ENCODE measurements at regions not wholly inside any gene's neighbourhood (a gene's known extent, or its start where the extent isn't known, plus 50 kb on each side); places are given as distances from the start of the nearest gene placed in this dataset.

DNA sequence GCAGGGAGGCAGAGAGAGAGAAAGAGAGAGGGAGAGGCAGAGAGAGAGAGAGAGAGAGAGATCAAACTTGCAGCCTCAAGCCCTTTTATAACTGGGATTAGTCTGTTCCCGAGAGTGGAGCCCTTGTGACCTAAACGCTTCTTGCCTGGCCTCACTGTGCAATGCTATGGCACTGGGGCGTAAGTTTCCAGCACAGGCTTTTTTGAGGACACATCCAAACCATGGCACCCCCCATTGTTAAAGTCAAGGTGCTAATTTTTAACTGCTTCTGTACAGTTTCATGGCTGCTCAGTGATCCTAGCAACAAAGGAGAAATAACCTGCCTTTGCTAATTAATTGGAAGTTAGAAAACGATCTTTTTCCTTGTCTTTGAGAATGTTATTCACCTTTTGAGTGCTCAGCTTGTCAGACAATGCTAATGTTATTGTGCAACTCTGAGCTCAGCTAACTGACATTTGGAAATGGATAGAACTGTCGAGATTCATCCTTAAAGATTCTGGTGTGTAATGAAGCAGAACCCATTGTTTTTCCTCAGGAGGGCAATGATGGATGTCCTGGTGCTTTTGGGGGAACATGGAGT is 268.4 kb downstream of the GLRX3 start:
- H3K4me1 Mint-ChIP-seq = no peaks in the 10 kb centered on the region
- H3K36me3 Mint-ChIP-seq = peaks cover 1% of the 10 kb centered on the region
- H3K27ac Mint-ChIP-seq = no peak overlapping the region

GRCh38 chr10:130407052-130407451 is 270.9 kb downstream of the GLRX3 start:
- Mint-ChIP-seq H3K9me3 (peaks cover 4 to 9% (median 5%) of the 10 kb centered on the region in 3 donors), H3K27me3 (no peaks in the 10 kb centered on the region), H3K4me3 (no peak overlapping the region), H3K36me3 (peaks cover 3% of the 10 kb centered on the region), H3K27ac (no peak overlapping the region), H3K4me1 (peaks cover 0 to 1% (median 0%) of the 10 kb centered on the region in 3 donors)

More for the DNA sequence above, 268.4 kb downstream of the GLRX3 start:
- Mint-ChIP-seq H3K27me3 (no peaks in the 10 kb centered on the region), H3K4me3 (no peak overlapping the region), H3K9me3 (peaks cover 4 to 9% (median 7%) of the 10 kb centered on the region in 3 donors)

DNA sequence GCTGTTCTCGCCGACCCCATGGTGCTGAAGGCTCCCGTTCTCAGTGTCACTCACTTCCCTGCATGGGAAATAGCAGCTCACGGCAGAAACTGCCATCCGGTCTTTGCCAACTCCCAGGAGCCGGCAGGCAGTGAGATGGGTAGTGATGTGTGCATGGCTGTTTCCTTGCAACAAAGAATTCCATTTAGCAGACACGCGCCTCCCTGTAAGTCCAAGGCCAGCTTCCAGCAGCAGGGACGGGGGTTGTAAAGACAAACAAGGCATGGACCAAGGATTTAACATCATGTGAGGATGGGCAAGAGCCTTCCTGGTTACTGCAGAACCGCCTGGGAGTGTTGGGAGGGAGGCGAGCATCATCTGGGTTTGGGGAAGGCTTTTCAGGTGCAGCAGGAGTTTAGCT is 273.1 kb downstream of the GLRX3 start:
- Mint-ChIP-seq H3K27ac (no peak overlapping the region), H3K4me1 (peaks cover 0 to 1% (median 0%) of the 10 kb centered on the region in 3 donors), H3K27me3 (no peaks in the 10 kb centered on the region), H3K4me3 (no peak overlapping the region), H3K36me3 (peaks cover 2% of the 10 kb centered on the region), H3K9me3 (peaks cover 4 to 9% (median 5%) of the 10 kb centered on the region in 3 donors)

DNA sequence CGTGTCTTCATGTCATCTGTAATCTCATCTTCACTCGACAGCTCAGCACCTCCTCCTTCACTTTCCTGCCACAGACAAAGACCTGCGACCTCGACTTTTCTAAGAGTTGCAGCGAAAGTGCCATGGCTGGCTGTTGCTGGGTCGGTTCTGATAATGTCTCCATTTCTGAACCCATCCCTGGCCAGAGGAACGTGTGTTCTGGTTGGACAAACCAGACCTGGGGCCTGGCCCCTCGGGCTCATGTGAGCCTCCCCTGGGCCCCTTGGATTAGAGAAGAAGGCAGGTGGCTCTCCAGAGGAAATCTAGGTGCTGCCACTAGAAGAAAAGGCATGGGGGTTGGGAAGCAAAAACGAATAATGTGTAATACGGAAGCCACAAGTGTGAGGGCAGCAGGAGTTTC is 273.7 kb downstream of the GLRX3 start:
- Mint-ChIP-seq H3K9me3 (peaks cover 4 to 9% (median 5%) of the 10 kb centered on the region in 3 donors), H3K27me3 (no peaks in the 10 kb centered on the region), H3K4me1 (peaks cover 0 to 1% (median 0%) of the 10 kb centered on the region in 3 donors), H3K36me3 (peaks cover 2% of the 10 kb centered on the region), H3K27ac (no peak overlapping the region), H3K4me3 (no peak overlapping the region)

DNA sequence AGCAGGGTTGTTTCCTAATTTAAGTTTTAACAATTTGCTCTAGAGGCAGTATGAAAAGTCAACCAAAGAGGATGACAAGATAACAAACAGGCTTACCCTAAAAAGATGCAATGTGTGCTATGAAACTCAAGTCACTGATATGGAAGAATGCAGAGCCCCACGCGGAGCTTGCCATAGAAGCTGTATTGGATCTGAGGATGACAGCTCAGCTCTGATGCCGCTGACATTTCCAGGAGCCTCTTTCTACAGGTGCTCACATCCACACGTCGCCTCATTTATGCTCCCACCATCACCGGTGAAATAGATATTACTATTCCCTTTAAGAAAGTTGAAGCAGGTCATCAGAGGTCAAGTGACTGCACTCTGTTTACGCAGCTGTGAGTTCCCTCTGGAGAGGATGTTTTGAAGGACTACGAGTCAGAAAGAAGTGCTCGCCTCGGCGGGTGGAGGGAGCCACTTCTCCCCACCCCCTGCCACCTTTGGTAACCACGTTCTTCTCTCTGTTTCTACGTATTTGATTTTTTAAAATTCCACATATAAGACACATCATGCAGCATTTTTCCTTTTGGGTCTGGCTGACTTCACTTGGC is 275.4 kb downstream of the GLRX3 start:
- H3K27me3 Mint-ChIP-seq = no peaks in the 10 kb centered on the region

GRCh38 chr10:130412317-130412716 is 276.1 kb downstream of the GLRX3 start:
- peaks cover 0 to 1% (median 0%) of the 10 kb centered on the region in 3 donors for H3K4me1 Mint-ChIP-seq
- no peak overlapping the region for H3K4me3 Mint-ChIP-seq
- no peak overlapping the region for H3K27ac Mint-ChIP-seq
- no peaks in the 10 kb centered on the region for H3K27me3 Mint-ChIP-seq
- peaks cover 2% of the 10 kb centered on the region for H3K36me3 Mint-ChIP-seq
- peaks cover 5 to 9% (median 8%) of the 10 kb centered on the region in 3 donors for H3K9me3 Mint-ChIP-seq

More for the DNA sequence above, 275.4 kb downstream of the GLRX3 start:
- Mint-ChIP-seq H3K4me1 (peaks cover 0 to 1% (median 0%) of the 10 kb centered on the region in 3 donors), H3K36me3 (peaks cover 2% of the 10 kb centered on the region), H3K4me3 (no peak overlapping the region), H3K9me3 (peaks cover 5 to 9% (median 7%) of the 10 kb centered on the region in 3 donors), H3K27ac (no peak overlapping the region)

- Mint-ChIP-seq H3K4me3 (no peak overlapping the region), H3K27me3 (peaks cover 1% of the 10 kb centered on the region), H3K4me1 (no peaks in the 10 kb centered on the region), H3K27ac (no peak overlapping the region), H3K36me3 (no peaks in the 10 kb centered on the region), H3K9me3 (peaks cover 0 to 14% (median under 1%) of the 10 kb centered on the region in 3 donors)
These were observed 280.4 kb downstream of the GLRX3 start for GRCh38 chr10:130416334-130417150.

- Mint-ChIP-seq H3K27ac (no peak overlapping the region), H3K4me3 (no peak overlapping the region), H3K4me1 (no peaks in the 10 kb centered on the region), H3K9me3 (peaks cover 0 to 18% (median 5%) of the 10 kb centered on the region in 3 donors), H3K36me3 (no peaks in the 10 kb centered on the region), H3K27me3 (peaks cover 1% of the 10 kb centered on the region)
These were observed 282.5 kb downstream of the GLRX3 start for GRCh38 chr10:130418731-130419130.

- no peak overlapping the region for H3K27ac Mint-ChIP-seq
- no peak overlapping the region for H3K4me3 Mint-ChIP-seq
- H3K9me3 Mint-ChIP-seq = peaks cover 0 to 16% (median 7%) of the 10 kb centered on the region in 3 donors
- H3K4me1 Mint-ChIP-seq = no peaks in the 10 kb centered on the region
- no peaks in the 10 kb centered on the region for H3K36me3 Mint-ChIP-seq
- peaks cover 1% of the 10 kb centered on the region for H3K27me3 Mint-ChIP-seq
These were observed 285.7 kb downstream of the GLRX3 start for GRCh38 chr10:130421909-130422308.

DNA sequence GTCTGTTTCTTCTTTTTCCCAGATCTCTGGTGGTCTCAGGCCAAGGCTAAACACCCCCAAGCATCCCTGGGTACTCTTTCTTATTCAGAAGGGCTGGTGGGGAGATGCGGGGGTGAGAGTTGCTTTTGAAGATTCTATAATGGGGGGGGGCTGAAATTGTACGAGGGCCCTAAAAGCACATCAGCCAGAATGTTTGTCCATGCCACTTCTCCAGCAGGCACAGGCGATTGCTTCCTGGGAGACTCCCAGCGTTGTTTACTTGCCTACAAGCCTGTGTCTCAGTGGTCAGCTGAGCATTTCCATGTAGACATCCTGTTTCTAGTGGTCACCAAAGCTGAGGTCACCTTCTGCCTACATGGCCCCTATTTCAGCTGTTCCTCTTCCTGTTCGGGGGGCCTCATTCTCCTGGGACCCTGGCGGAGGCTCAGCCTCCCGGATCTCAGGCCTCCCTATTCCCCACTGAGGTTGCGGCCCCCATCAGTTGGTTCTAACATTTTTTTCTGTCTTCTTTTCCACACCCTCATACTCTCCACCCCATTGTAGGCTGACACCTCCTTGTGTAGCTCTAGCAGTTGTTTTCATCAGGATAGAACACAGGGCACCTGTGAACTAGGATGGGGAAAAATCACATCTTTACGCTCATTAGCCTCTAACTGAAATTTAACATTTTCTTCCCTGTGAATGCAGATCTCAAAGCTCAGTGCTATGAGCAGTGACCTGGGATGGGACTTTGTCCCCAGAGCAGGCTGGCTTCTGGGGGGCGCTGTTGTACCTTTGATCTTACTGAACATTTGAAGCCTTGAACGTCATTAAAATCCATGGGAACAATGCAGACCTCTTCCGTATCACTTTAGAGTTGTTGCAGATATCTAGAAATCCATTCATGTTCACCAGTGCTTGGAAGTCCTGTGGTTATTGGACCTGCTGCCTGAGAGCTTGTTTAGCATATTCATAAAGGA is 286.5 kb downstream of the GLRX3 start:
- Mint-ChIP-seq H3K9me3 (peaks cover 0 to 12% (median 7%) of the 10 kb centered on the region in 3 donors), H3K4me1 (no peaks in the 10 kb centered on the region), H3K36me3 (no peaks in the 10 kb centered on the region)

GRCh38 chr10:130423455-130424305 is 287.5 kb downstream of the GLRX3 start:
- Mint-ChIP-seq H3K4me3 (no peak overlapping the region), H3K36me3 (no peaks in the 10 kb centered on the region), H3K9me3 (peaks cover 0 to 12% (median 7%) of the 10 kb centered on the region in 3 donors), H3K27ac (no peak overlapping the region), H3K27me3 (no peaks in the 10 kb centered on the region), H3K4me1 (no peaks in the 10 kb centered on the region)

More for the DNA sequence above, 286.5 kb downstream of the GLRX3 start:
- H3K27me3 Mint-ChIP-seq = peaks cover 1% of the 10 kb centered on the region
- H3K4me3 Mint-ChIP-seq = no peak overlapping the region
- no peak overlapping the region for H3K27ac Mint-ChIP-seq

GRCh38 chr10:130424418-130424817 is 288.2 kb downstream of the GLRX3 start:
- no peaks in the 10 kb centered on the region for H3K4me1 Mint-ChIP-seq
- H3K4me3 Mint-ChIP-seq = no peak overlapping the region
- H3K9me3 Mint-ChIP-seq = peaks cover 0 to 12% (median 7%) of the 10 kb centered on the region in 3 donors
- H3K36me3 Mint-ChIP-seq = no peaks in the 10 kb centered on the region
- no peaks in the 10 kb centered on the region for H3K27me3 Mint-ChIP-seq
- H3K27ac Mint-ChIP-seq = no peak overlapping the region

DNA sequence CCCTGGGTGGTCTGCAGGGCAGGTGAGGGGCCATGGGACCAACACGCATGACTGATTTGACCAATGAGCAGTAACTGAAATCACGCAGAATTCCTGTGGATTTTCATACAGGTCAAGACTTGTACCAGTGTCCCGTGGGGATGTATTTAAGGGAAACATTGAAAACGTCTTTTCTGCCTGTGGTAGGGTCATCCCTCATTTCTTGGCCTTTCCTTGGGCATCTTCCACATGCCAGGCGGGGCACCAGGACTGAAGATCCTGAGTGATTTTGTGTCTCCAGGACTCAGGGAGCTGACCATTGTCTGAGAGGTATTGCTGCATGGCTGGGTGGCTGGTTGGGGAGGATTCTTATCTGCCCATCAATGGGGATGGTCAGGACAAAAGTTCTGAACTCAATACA is 289.0 kb downstream of the GLRX3 start:
- Mint-ChIP-seq H3K9me3 (peaks cover 0 to 12% (median 7%) of the 10 kb centered on the region in 3 donors), H3K4me1 (no peaks in the 10 kb centered on the region), H3K27me3 (no peaks in the 10 kb centered on the region), H3K27ac (no peak overlapping the region), H3K4me3 (no peak overlapping the region), H3K36me3 (no peaks in the 10 kb centered on the region)
